22Rv1 (cell line): ENCODE measurements at regions not wholly inside any gene's neighbourhood (a gene's known extent, or its start where the extent isn't known, plus 50 kb on each side); places are given as distances from the start of the nearest gene placed in this dataset.
A peak's percentile ranks its signal among the peaks of the same experiment; 100 is the strongest.

Source experiments
- H3K27ac ChIP-seq: fragments of 450-650 bp; 2 replicates; pipeline ENCODE4 v1.5.1; 2017
- ZFX ChIP-seq: fragments of 450-650 bp; IDR thresholded peaks from 2 replicates; pipeline ENCODE4 v1.6.1; 2017; ENCODE audit warnings: antibody characterized with exemption, borderline replicate concordance
- TF ChIP-seq, protein P1 (sequence below): fragments of 450-650 bp; IDR thresholded peaks from 2 replicates; pipeline ENCODE4 v1.5.1; 2017; ENCODE audit warnings: mild to moderate bottlenecking

DNA sequence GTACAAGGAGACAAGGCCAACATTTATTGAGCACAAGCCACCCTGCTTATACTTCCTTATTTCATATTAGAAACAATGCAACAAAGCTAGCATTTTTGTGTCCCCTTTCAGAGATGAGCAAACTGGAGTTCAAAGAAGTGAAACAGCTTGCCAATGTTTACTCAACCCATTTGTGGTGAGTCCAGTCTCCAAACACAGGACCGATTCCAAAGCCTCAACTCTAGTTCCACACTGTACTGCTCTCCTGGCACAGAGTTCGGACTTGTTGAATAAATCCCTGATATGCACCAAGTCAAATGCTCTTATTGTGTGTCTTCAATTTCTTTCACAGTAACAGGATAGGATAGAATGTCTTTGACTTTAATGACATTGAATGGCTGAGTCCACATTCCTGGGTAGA lies 604.8 kb upstream of the BRINP1 start:
- no peak overlapping the region for H3K27ac ChIP-seq
- no peak for TF ChIP-seq ZFX
- TF ChIP-seq, protein P1, sequence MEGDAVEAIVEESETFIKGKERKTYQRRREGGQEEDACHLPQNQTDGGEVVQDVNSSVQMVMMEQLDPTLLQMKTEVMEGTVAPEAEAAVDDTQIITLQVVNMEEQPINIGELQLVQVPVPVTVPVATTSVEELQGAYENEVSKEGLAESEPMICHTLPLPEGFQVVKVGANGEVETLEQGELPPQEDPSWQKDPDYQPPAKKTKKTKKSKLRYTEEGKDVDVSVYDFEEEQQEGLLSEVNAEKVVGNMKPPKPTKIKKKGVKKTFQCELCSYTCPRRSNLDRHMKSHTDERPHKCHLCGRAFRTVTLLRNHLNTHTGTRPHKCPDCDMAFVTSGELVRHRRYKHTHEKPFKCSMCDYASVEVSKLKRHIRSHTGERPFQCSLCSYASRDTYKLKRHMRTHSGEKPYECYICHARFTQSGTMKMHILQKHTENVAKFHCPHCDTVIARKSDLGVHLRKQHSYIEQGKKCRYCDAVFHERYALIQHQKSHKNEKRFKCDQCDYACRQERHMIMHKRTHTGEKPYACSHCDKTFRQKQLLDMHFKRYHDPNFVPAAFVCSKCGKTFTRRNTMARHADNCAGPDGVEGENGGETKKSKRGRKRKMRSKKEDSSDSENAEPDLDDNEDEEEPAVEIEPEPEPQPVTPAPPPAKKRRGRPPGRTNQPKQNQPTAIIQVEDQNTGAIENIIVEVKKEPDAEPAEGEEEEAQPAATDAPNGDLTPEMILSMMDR = no peak

DNA sequence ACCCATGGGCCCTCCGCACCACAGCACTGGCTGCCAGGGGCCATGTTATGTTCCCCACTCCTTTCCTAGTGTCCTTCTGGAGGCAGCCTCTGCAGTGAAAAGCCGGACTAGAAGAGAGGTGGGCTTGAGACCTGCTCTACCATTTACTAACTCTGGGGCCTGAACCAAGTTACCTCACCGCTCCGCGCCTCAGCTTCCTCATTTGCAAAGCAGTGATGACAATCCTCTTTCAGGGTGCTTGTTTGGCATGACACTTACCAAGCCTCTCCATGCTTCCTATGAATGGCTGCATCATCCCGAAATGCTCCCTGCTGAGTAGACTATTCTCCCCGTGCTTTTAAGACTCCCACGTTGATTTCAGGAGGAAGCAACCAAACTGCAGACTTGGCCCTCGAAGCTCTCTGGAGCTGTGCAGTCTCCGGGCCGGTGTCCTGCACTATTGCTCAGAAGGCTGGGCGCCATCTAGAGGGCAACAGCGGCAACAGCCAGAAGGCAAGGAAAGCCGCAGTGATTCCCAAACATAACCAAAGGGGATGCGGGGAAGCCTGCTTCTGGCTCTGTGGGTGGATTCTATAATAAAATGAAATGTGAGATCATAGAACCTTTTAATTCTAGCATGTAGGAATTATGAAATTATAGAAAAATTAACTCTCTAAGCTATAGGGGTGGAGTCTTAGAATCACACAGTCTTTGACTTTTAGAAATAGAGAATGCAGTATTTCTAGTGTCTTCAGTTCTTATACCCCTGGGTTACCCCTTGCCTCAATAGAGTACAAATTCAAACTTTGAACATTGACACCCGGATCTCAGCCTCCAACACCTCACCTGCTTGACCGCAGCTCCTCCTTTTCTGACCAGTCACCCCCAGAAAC lies 599.8 kb upstream of the BRINP1 start:
- TF ChIP-seq ZFX = no peak
- TF ChIP-seq, protein P1 = peak; percentile 97
- H3K27ac ChIP-seq = no peak overlapping the region

DNA sequence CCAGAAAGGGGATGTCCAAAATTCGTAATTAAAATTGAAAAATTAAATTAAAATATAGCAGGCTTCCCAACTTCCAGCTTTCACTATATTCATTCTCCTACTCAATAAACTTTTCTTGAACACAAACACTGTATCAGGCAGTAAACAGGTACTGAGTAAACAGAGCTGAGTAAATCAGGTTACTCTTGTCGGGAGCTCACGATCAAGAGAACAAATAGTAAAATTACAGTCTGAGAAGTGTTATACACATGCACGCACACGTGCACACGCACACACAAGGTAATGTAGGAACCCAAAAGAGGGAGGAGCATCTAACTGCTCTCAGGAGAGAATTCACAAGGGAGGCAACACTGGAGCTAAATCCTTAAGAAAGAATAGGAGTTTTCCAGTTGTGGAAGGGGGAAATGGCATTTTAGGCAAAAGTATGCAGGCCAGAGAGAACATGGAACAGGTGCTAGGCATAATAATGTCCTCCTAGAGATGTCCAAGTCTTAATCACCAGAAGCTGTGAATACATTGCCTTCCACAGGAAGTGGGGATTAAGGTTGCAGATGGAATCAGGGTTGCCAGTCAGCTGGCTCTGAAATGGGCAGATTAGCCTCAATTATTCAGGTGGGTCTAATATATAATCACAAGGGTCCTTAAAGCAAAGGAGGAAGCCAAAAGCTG lies 598.8 kb upstream of the BRINP1 start:
- TF ChIP-seq, protein P1 = no peak
- no peak for TF ChIP-seq ZFX
- H3K27ac ChIP-seq = no peak overlapping the region

DNA sequence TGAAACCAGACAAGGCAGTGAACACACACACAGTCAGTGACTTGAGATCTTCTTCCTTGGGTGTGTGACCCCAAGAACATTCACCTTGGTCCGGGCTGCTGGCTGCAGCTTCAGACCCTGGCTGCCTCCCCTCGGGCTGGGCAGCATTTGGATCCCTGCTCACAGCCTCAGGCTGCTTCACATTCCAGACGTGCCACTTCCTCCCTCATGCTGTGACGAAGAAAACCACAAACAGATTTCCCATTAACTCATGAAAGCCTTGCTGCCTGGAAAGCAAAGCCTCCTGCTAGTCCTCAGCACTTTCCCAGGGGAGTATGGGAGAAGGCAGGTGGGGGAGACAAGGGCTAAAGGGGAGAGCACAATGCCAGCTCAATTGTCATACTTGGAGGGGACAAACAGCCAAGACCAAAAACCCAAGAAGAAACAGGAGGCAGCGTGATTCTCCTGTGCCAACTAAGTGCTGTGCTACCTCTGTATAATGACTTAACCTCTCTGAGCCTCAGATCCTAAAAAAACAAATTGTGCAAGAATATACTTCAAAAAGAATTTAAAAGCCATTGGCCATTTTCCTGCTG lies 594.6 kb upstream of the BRINP1 start:
- TF ChIP-seq, protein P1 = no peak
- TF ChIP-seq ZFX = no peak
- H3K27ac ChIP-seq = no peak overlapping the region

DNA sequence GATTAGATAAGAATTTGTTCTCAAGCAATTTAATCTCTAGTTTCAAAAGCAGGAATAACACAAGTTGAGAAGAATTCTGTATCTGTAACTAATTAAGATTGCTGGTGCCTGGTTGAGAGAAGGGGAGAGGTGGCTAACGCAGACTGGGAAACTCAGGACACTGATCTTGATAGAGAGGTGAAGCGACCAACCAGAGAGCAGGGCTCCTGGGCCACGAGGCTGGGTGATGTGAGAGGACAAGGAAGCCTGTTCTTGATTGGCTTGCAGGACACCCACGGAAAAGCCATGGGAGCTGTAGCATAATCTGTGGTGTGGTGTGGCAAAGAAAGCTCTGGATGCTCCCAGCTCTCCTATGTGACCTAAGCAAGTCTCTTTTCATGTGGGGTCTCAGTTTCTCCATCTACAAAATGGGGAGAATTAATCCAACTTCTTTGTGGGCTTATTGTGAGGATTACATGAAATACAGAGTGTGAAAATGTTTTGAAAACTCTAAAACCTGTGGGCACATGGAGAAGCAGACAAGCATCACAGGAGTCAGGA lies 594.1 kb upstream of the BRINP1 start:
- no peak overlapping the region for H3K27ac ChIP-seq

DNA sequence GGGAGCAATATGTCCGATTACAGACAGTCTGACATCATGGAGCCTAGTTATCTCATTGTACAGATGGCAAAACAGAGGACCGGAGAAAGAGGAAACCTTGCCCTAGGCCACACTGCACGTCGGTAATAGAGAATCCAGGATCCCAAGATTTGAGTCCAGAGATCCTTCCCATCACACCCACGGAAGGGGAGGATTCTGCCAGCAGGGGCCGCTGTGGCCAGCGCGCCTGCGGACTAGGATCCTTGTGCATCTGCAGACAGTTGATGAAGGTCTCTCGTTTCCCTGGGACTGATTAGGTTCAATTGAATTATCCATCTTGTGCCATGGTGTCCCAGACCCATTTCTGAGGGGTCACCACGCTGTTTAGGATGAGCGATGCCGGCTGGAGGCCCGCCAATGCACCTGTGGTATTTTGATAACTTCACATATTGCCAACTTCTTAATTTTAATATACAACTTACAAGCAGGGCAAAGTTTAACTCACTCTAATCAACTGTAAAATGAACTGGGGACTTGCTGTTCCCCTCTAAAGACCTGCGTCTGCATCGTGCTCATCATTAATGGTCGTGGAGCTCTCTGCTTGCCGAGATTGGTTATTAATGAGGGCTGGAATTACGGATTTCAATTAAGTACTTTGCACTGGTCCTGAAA lies 592.7 kb upstream of the BRINP1 start:
- TF ChIP-seq ZFX = no peak
- TF ChIP-seq, protein P1 = peak; percentile 84

More for the DNA sequence above, 594.1 kb upstream of the BRINP1 start:
- no peak for TF ChIP-seq ZFX
- TF ChIP-seq, protein P1 = no peak

More for the DNA sequence above, 592.7 kb upstream of the BRINP1 start:
- H3K27ac ChIP-seq = no peak overlapping the region
